Naive thymus-derived CD4-positive, alpha-beta T cell (primary cell): ENCODE measurements at regions not wholly inside any gene's neighbourhood (a gene's known extent, or its start where the extent isn't known, plus 50 kb on each side); places are given as distances from the start of the nearest gene placed in this dataset.
"Not testable (repeated sequence)": the region's sequence is repeated elsewhere in the genome, so short reads cannot be mapped to it uniquely, and the experiment has no call there.

Experiments
- ATAC-seq: fragments of 150-1000 bp; cut with Tn5 transposase; 2 replicates; pipeline ENCODE4 v1.10.0; 2021; ENCODE audit warnings: mild to moderate bottlenecking, moderate library complexity
- CTCF ChIA-PET: fragments of 350-600 bp; sonication (Branson Sonifier 250); formaldehyde crosslinking; loops from one replicate; lab custom pipeline; 2021; ENCODE audit warnings: antibody characterized with exemption; lab: Charles Lee
- POLR2A ChIA-PET: fragments of 350-600 bp; sonication (Branson Sonifier 250); formaldehyde crosslinking; loops from one replicate; lab custom pipeline; 2021; ENCODE audit warnings: antibody characterized with exemption, inconsistent platforms; lab: Charles Lee
- DNase-seq, 9 donors: peaks; one replicate each; pipeline versions ENCODE4 v3.0.0 to v3.0.0-alpha.2; 2020 to 2022; ENCODE audit warnings: mixed read lengths in 1 of 9
- H3K27ac ChIP-seq: one replicate; pipeline ENCODE4 v1.7.0; 2013; ENCODE audit warnings: mild to moderate bottlenecking, low read depth, low read length, moderate library complexity
- H3K27me3 ChIP-seq, 2 donors: one replicate each; pipeline ENCODE4 v1.7.0; 2013; ENCODE audit warnings: low read length in 2 of 2, mild to moderate bottlenecking in 2 of 2, moderate library complexity in 2 of 2; ENCODE audit not compliant: control insufficient read depth in 2 of 2, insufficient read depth in 2 of 2
- H3K36me3 ChIP-seq, 3 experiments: 1 replicate in 2 of 3; 2 replicates in 1 of 3; pipeline ENCODE4 v1.7.0; 2013; ENCODE audit warnings: low read length in 3 of 3, mild to moderate bottlenecking in 3 of 3, moderate library complexity in 1 of 3; ENCODE audit not compliant: insufficient read depth in 3 of 3, control insufficient read depth in 2 of 3
- H3K4me1 ChIP-seq, 2 donors: one replicate each; pipeline ENCODE4 v1.7.0; 2013; ENCODE audit warnings: low read length in 2 of 2, mild to moderate bottlenecking in 2 of 2, moderate library complexity in 1 of 2; ENCODE audit not compliant: control insufficient read depth in 2 of 2, insufficient read depth in 2 of 2
- H3K4me3 ChIP-seq: 2 replicates; pipeline ENCODE4 v1.7.0; 2013; ENCODE audit warnings: mild to moderate bottlenecking, low read length
- H3K9me3 ChIP-seq, 3 experiments: 1 replicate in 2 of 3; 2 replicates in 1 of 3; pipeline ENCODE4 v1.7.0; 2013; ENCODE audit warnings: low read length in 3 of 3; ENCODE audit not compliant: control insufficient read depth in 2 of 3
- H3K27ac Mint-ChIP-seq, 9 donors: one replicate each; pipeline ENCODE4 v1.8.0; 2020 to 2022; ENCODE audit warnings: mixed read lengths in 9 of 9, mild to moderate bottlenecking in 8 of 9, moderate library complexity in 5 of 9, inconsistent platforms in 2 of 9
- H3K27me3 Mint-ChIP-seq, 5 donors: one replicate each; pipeline ENCODE4 v1.8.0; 2021 to 2022; ENCODE audit warnings: mixed read lengths in 5 of 5, mild to moderate bottlenecking in 1 of 5
- H3K36me3 Mint-ChIP-seq, 5 donors: one replicate each; pipeline ENCODE4 v1.8.0; 2020 to 2022; ENCODE audit warnings: mixed read lengths in 5 of 5, mild to moderate bottlenecking in 3 of 5, inconsistent platforms in 1 of 5
- H3K4me1 Mint-ChIP-seq, 7 donors: one replicate each; pipeline ENCODE4 v1.8.0; 2020 to 2022; ENCODE audit warnings: mixed read lengths in 7 of 7, mild to moderate bottlenecking in 3 of 7, inconsistent platforms in 1 of 7
- H3K4me3 Mint-ChIP-seq, 10 donors: one replicate each; pipeline ENCODE4 v1.8.0; 2020 to 2022; ENCODE audit warnings: mild to moderate bottlenecking in 10 of 10, mixed read lengths in 10 of 10, moderate library complexity in 6 of 10, inconsistent platforms in 2 of 10
- H3K9me3 Mint-ChIP-seq, 11 donors: one replicate each; pipeline ENCODE4 v1.8.0; 2020 to 2022; ENCODE audit warnings: mixed read lengths in 11 of 11, mild to moderate bottlenecking in 4 of 11, inconsistent platforms in 1 of 11, moderate library complexity in 1 of 11
- intact Hi-C, 2 donors: fragments of 100-400 bp; cut with micrococcal nuclease; formaldehyde crosslinking; loops; one replicate each; pipeline ENCODE4 v1.15.1; 2023

GRCh38 chrX:35626124-35626523, 172.0 kb upstream of the MAGEB16 start:
- Histone ChIP-seq H3K36me3 (no peaks in the 10 kb centered on the region), H3K4me1 (no peaks in the 10 kb centered on the region), H3K27me3 (no peaks in the 10 kb centered on the region), H3K9me3 (no peaks in the 10 kb centered on the region), H3K27ac (no peak overlapping the region), H3K4me3 (no peak overlapping the region)
- Mint-ChIP-seq H3K27me3 (no peaks in the 10 kb centered on the region), H3K4me3 (no peak overlapping the region), H3K9me3 (peaks cover 0 to 21% (median 1%) of the 10 kb centered on the region in 11 donors), H3K4me1 (no peaks in the 10 kb centered on the region), H3K27ac (no peak overlapping the region), H3K36me3 (no peaks in the 10 kb centered on the region)
- ChIA-PET CTCF (no interaction called here), POLR2A (no interaction called here)
- ATAC-seq (no peak), DNase-seq (no peak)
- intact Hi-C loops: no loop called here

- DNase-seq, intact Hi-C loops, H3K4me1 ChIP-seq, H3K4me3 Mint-ChIP-seq, H3K27ac Mint-ChIP-seq, H3K36me3 ChIP-seq, H3K4me1 Mint-ChIP-seq, H3K4me3 ChIP-seq, H3K27me3 ChIP-seq, H3K9me3 ChIP-seq, POLR2A ChIA-PET, H3K27ac ChIP-seq, H3K27me3 Mint-ChIP-seq, H3K36me3 Mint-ChIP-seq, ATAC-seq, CTCF ChIA-PET: not testable (repeated sequence)
- peaks cover 0 to 14% (median 7%) of the 10 kb centered on the region in 11 donors for H3K9me3 Mint-ChIP-seq
Observed at GRCh38 chrX:35635971-35636370, 162.2 kb upstream of the MAGEB16 start.

- Mint-ChIP-seq H3K36me3 (no peaks in the 10 kb centered on the region), H3K27me3 (no peaks in the 10 kb centered on the region), H3K4me3 (no peak overlapping the region), H3K9me3 (peaks cover 0 to 2% (median 0%) of the 10 kb centered on the region in 11 donors), H3K27ac (no peak overlapping the region), H3K4me1 (no peaks in the 10 kb centered on the region)
- ATAC-seq: no peak
- ChIA-PET POLR2A (no interaction called here), CTCF (no interaction called here)
- H3K4me1 ChIP-seq: no peaks in the 10 kb centered on the region
- no peak overlapping the region for H3K4me3 ChIP-seq
- no peak overlapping the region for H3K27ac ChIP-seq
- no peaks in the 10 kb centered on the region for H3K9me3 ChIP-seq
- no peaks in the 10 kb centered on the region for H3K27me3 ChIP-seq
- intact Hi-C loops: no loop called here
- no peaks in the 10 kb centered on the region for H3K36me3 ChIP-seq
- DNase-seq: no peak
Observed at GRCh38 chrX:35664833-35665232, 133.3 kb upstream of the MAGEB16 start.

GRCh38 chrX:35665311-35665710, 132.8 kb upstream of the MAGEB16 start:
- Histone ChIP-seq H3K27ac (no peak overlapping the region), H3K4me1 (no peaks in the 10 kb centered on the region), H3K4me3 (no peak overlapping the region), H3K27me3 (no peaks in the 10 kb centered on the region), H3K36me3 (no peaks in the 10 kb centered on the region), H3K9me3 (no peaks in the 10 kb centered on the region)
- POLR2A ChIA-PET: no interaction called here
- H3K9me3 Mint-ChIP-seq: peaks cover 0 to 2% (median 0%) of the 10 kb centered on the region in 11 donors
- H3K4me3 Mint-ChIP-seq: no peak overlapping the region
- intact Hi-C loops: no loop called here
- H3K27me3 Mint-ChIP-seq: no peaks in the 10 kb centered on the region
- H3K27ac Mint-ChIP-seq: no peak overlapping the region
- ATAC-seq (no peak), DNase-seq (no peak)
- CTCF ChIA-PET: no interaction called here
- H3K36me3 Mint-ChIP-seq: no peaks in the 10 kb centered on the region
- H3K4me1 Mint-ChIP-seq: no peaks in the 10 kb centered on the region

GRCh38 chrX:35670889-35671288, 127.3 kb upstream of the MAGEB16 start:
- Mint-ChIP-seq H3K9me3 (peaks cover 0 to 14% (median 2%) of the 10 kb centered on the region in 11 donors), H3K27me3 (no peaks in the 10 kb centered on the region), H3K27ac (no peak overlapping the region), H3K4me3 (no peak overlapping the region), H3K36me3 (no peaks in the 10 kb centered on the region), H3K4me1 (no peaks in the 10 kb centered on the region)
- POLR2A ChIA-PET: no interaction called here
- ATAC-seq (no peak), DNase-seq (no peak)
- intact Hi-C loops: no loop called here
- no peaks in the 10 kb centered on the region for H3K4me1 ChIP-seq
- H3K9me3 ChIP-seq: no peaks in the 10 kb centered on the region
- CTCF ChIA-PET: no interaction called here
- H3K27ac ChIP-seq: no peak overlapping the region
- H3K36me3 ChIP-seq: no peaks in the 10 kb centered on the region
- H3K27me3 ChIP-seq: no peaks in the 10 kb centered on the region
- H3K4me3 ChIP-seq: no peak overlapping the region

- Mint-ChIP-seq H3K27ac (no peak overlapping the region), H3K9me3 (peaks cover 0 to 14% (median 1%) of the 10 kb centered on the region in 11 donors), H3K27me3 (no peaks in the 10 kb centered on the region), H3K36me3 (no peaks in the 10 kb centered on the region), H3K4me3 (no peak overlapping the region), H3K4me1 (no peaks in the 10 kb centered on the region)
- ATAC-seq: no peak
- Histone ChIP-seq H3K4me3 (no peak overlapping the region), H3K9me3 (no peaks in the 10 kb centered on the region), H3K27me3 (no peaks in the 10 kb centered on the region), H3K36me3 (no peaks in the 10 kb centered on the region), H3K4me1 (no peaks in the 10 kb centered on the region), H3K27ac (no peak overlapping the region)
- intact Hi-C loops: no loop called here
- CTCF ChIA-PET: no interaction called here
- no peak for DNase-seq
- POLR2A ChIA-PET: no interaction called here
Observed at GRCh38 chrX:35675151-35675550, 123.0 kb upstream of the MAGEB16 start.

- H3K27me3 Mint-ChIP-seq: no peaks in the 10 kb centered on the region
- intact Hi-C loops: no loop called here
- ATAC-seq (no peak), DNase-seq (no peak)
- no peak overlapping the region for H3K27ac Mint-ChIP-seq
- POLR2A ChIA-PET: interaction anchor here (0.6 kb wide), 1 partner anchor 44 kb away, joined by 3 read pairs; no protein-coding TSS in a partner anchor
- no peaks in the 10 kb centered on the region for H3K36me3 ChIP-seq
- no peak overlapping the region for H3K4me3 ChIP-seq
- no peaks in the 10 kb centered on the region for H3K36me3 Mint-ChIP-seq
- no peaks in the 10 kb centered on the region for H3K9me3 ChIP-seq
- H3K27ac ChIP-seq: no peak overlapping the region
- H3K4me3 Mint-ChIP-seq: no peak overlapping the region
- no peaks in the 10 kb centered on the region for H3K4me1 ChIP-seq
- peaks cover 0 to 3% (median 0%) of the 10 kb centered on the region in 11 donors for H3K9me3 Mint-ChIP-seq
- no peaks in the 10 kb centered on the region for H3K4me1 Mint-ChIP-seq
- CTCF ChIA-PET: no interaction called here
- H3K27me3 ChIP-seq: no peaks in the 10 kb centered on the region
Observed at GRCh38 chrX:35680940-35681346, 117.2 kb upstream of the MAGEB16 start.
